ENCODE measurements at regions not wholly inside any gene's neighbourhood (a gene's known extent, or its start where the extent isn't known, plus 50 kb on each side); places are given as distances from the start of the nearest gene placed in this dataset.

DNA sequence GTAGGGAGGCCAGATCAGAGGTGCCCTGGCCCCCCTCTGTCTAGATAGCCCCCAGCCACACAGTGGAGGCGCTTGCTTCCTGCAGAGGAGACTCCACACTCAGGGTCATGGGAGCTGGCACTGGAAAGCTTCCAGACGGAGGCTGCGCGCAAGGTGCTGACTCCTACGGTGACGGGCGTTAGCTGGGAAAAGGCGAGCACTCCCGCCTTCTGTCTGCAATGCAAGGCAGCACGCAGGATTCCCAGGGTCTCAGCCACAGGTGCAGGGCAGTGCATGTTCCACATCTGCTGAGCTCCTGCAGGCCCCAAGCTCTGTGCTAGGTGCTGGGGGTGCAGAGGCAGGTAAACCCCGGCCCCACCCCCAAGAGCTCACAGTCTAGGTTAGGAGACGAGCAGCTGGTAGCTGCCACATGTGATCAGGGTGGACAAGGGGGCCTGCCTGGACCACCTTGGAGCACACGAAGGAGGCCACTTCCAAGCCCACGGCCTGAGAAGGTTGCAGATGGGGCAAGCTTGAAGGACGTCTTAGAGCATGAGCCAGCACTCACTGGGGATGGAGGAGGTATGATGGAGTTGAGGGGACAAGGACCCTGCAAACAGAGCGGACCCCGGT lies 310.9 kb upstream of the DIO3 start:
- Histone ChIP-seq H4K91ac (ENCODE audit: insufficient read depth, low read depth, low read length) (no peak overlapping the region), H3K14ac (replicated peaks; ENCODE audit: low read depth, low read length) (no peak overlapping the region), H3K4me1 (ENCODE audit: control insufficient read depth, insufficient read depth, low read length) (no peaks in the 10 kb centered on the region), H2BK20ac (ENCODE audit: low read depth, low read length) (no peak overlapping the region), H2AK9ac (replicated peaks; ENCODE audit: low read depth, low read length, poor library complexity) (no peak overlapping the region), H3K36me3 (ENCODE audit: control insufficient read depth, insufficient read depth, low read length) (no peaks in the 10 kb centered on the region), H3K9me1 (ENCODE audit: insufficient read depth, low read length) (no peaks in the 10 kb centered on the region), H2BK15ac (ENCODE audit: low read depth, low read length) (no peak overlapping the region), H3K27me3 (ENCODE audit: control insufficient read depth, insufficient read depth, low read length) (peaks cover 29% of the 10 kb centered on the region; the same call in 1 of the 2 replicates), H2AK5ac (ENCODE audit: low read depth, low read length) (no peak overlapping the region), H4K20me1 (ENCODE audit: insufficient read depth, low read length) (no peaks in the 10 kb centered on the region), H3K9me3 (ENCODE audit: control insufficient read depth, insufficient read depth, low read length) (peaks cover 2% of the 10 kb centered on the region; the same call in 1 of the 2 replicates), H3K18ac (ENCODE audit: low read depth, low read length) (no peak overlapping the region), H3K79me1 (ENCODE audit: low read depth in 1 of 2, low read length in 2 of 2) (no peaks in the 10 kb centered on the region), H3K9ac (ENCODE audit: low read depth, low read length) (no peak overlapping the region), H3K23ac (ENCODE audit: low read depth, low read length) (no peak overlapping the region), H2BK120ac (ENCODE audit: low read depth, low read length) (no peak overlapping the region), H3K4me3 (ENCODE audit: insufficient read depth, low read depth, low read length) (no peak overlapping the region), H2AFZ (replicated peaks; ENCODE audit: low read length, poor library complexity) (no peak overlapping the region), H4K5ac (ENCODE audit: low read depth, low read length) (no peak overlapping the region), H3K4me2 (ENCODE audit: low read depth, low read length) (no peak overlapping the region), H3K4ac (ENCODE audit: low read depth, low read length) (no peak overlapping the region), H4K8ac (ENCODE audit: low read depth in 2 of 2, low read length in 2 of 2) (no peak overlapping the region), H3K27ac (ENCODE audit: insufficient read depth, low read length) (no peak overlapping the region), H2BK5ac (ENCODE audit: low read depth, low read length, poor library complexity, severe bottlenecking) (no peak overlapping the region), H3K56ac (ENCODE audit: extremely low read depth, insufficient read depth, low read length) (no peak overlapping the region)
- no peak for DNase-seq
- CTCF ChIA-PET: no interaction called here
- in situ Hi-C loops (cut with MboI; ENCODE audit: low sequenced_read_pairs): no loop called here
- no peak for ATAC-seq (ENCODE audit: low read depth)
- BruUV-seq (replicated peaks): no TSS peak
- WGBS, 2 experiments (ENCODE audit: extremely low coverage in 2 of 2, insufficient read length in 1 of 2): 78% methylated on average over 10 of the region's 17 CpGs; no CpG with 5 or more reads in 1 of the 2 experiments
- no peak for TF ChIP-seq MXI1 (IDR thresholded peaks at IDR 0.05; ENCODE audit: borderline replicate concordance, low read depth, low read length)
- TF ChIP-seq MAFK (IDR thresholded peaks at IDR 0.05; ENCODE audit: low read depth, low read length): no peak
- no peak for TF ChIP-seq RCOR1 (IDR thresholded peaks at IDR 0.05; ENCODE audit: insufficient replicate concordance, low read length)
- intact Hi-C loops (cut with micrococcal nuclease): no loop called here
- dilution Hi-C loops (cut with HindIII; ENCODE audit: low sequenced_read_pairs, unreplicated experiment): no loop called here
- POLR2A ChIA-PET (ENCODE audit: unreplicated experiment): no interaction called here
